ENCODE measurements at regions not wholly inside any gene's neighbourhood (a gene's known extent, or its start where the extent isn't known, plus 50 kb on each side); places are given as distances from the start of the nearest gene placed in this dataset.

- Histone ChIP-seq H3K4me1 (no peaks in the 10 kb centered on the region), H3K27me3 (no peaks in the 10 kb centered on the region), H3K27ac (no peak overlapping the region), H3K4me3 (no peak overlapping the region), H3K9me3 (peaks cover 0 to 22% (median 0%) of the 10 kb centered on the region in 4 donors), H3K36me3 (no peaks in the 10 kb centered on the region)
- no peak for TF ChIP-seq EP300 (IDR thresholded peaks at IDR 0.05)
- TF ChIP-seq, protein P1, sequence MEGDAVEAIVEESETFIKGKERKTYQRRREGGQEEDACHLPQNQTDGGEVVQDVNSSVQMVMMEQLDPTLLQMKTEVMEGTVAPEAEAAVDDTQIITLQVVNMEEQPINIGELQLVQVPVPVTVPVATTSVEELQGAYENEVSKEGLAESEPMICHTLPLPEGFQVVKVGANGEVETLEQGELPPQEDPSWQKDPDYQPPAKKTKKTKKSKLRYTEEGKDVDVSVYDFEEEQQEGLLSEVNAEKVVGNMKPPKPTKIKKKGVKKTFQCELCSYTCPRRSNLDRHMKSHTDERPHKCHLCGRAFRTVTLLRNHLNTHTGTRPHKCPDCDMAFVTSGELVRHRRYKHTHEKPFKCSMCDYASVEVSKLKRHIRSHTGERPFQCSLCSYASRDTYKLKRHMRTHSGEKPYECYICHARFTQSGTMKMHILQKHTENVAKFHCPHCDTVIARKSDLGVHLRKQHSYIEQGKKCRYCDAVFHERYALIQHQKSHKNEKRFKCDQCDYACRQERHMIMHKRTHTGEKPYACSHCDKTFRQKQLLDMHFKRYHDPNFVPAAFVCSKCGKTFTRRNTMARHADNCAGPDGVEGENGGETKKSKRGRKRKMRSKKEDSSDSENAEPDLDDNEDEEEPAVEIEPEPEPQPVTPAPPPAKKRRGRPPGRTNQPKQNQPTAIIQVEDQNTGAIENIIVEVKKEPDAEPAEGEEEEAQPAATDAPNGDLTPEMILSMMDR (IDR thresholded peaks at IDR 0.05), result no peak
- TF ChIP-seq POLR2A (IDR thresholded peaks at IDR 0.05), result no peak
- DNase-seq (ENCODE audit: low spot score in 2 of 2), result no peak
Measured at GRCh38 chr7:88548399-88548798, 211.1 kb upstream of the ZNF804B start.

DNA sequence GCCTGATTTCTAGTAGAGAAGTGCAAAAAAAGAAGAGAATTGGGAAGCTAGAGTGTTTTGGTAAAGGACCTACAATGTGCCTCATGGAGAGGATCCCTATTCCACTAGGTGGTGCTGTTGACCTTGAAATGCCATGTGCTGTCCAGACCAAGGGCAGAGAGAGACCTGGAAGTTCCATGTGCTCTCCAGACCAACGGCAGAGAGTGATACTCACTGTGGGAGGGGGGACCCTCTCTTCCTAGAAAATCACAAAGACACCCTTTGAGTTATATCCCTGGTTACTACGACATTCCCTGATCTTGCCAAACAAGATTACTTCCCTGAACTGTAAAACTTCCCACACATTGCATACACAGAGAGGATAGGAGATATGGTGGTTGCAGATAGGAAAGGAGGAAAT is 212.7 kb upstream of the ZNF804B start:
- WGBS, 2 donors, result 19 to 40% methylated on average over 2 of the region's 2 CpGs
- no peaks in the 10 kb centered on the region for H3K36me3 ChIP-seq
- no peaks in the 10 kb centered on the region for H3K4me1 ChIP-seq
- DNase-seq (ENCODE audit: low spot score in 2 of 2), result peak in 1 of 2 donors; percentile 12
- H3K4me3 ChIP-seq, result no peak overlapping the region
- TF ChIP-seq POLR2A (IDR thresholded peaks at IDR 0.05), result no peak
- TF ChIP-seq, protein P1 (IDR thresholded peaks at IDR 0.05), result peak in 4 of 5 experiments; percentile 18 to 29 (median 29)
- H3K27me3 ChIP-seq, result no peaks in the 10 kb centered on the region
- H3K27ac ChIP-seq, result no peak overlapping the region
- peaks cover 0 to 22% (median 0%) of the 10 kb centered on the region in 4 donors for H3K9me3 ChIP-seq

DNA sequence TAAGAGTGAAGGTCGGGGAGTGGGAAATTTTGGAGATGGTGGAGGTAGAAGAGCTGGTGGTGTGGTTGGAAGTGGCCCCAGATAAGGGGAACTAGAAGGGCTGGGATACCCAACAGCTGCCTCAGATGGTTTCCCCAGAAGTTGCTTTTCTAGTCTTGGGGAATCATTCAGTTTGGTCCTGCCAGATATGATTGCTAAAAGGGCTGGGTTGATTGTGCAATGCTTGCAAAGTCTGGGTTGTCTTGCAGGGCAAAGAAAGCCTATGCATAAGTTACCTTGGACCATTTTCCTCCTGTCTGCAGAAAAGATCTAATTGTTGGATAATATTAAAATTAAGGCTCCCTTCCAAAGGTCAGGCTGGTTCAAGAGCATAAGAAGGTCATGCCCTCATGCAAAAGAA is 213.8 kb upstream of the ZNF804B start:
- no peaks in the 10 kb centered on the region for H3K27me3 ChIP-seq
- 81 to 91% methylated on average over 1 of the region's 1 CpG for WGBS, 2 donors
- H3K4me3 ChIP-seq, result no peak overlapping the region
- no peak overlapping the region for H3K27ac ChIP-seq
- no peaks in the 10 kb centered on the region for H3K4me1 ChIP-seq
- TF ChIP-seq, protein P1 (IDR thresholded peaks at IDR 0.05), result no peak
- no peak for TF ChIP-seq EP300 (IDR thresholded peaks at IDR 0.05)
- no peak for TF ChIP-seq POLR2A (IDR thresholded peaks at IDR 0.05)
- H3K9me3 ChIP-seq, result peaks cover 0 to 22% (median 0%) of the 10 kb centered on the region in 4 donors
- no peaks in the 10 kb centered on the region for H3K36me3 ChIP-seq
- DNase-seq (ENCODE audit: low spot score in 2 of 2), result no peak

DNA sequence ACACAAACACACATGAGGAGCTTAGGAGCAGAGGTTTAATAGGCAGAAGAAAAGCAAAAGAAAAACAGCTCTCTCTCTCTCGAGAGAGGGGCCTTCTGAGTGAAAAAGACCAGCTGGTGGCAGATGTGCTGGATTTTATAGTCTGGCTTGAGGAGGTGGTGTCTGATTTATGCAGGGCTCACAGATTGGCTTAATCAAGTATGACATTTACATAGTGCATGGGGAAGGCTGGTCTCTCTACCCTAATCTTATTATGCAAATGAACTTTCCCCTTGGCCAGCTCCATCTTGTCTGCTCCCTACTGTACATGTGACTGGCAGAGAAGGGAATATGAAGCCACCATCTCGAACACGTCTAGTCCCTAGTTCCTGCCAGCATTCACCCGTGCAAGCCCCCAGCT is 219.5 kb upstream of the ZNF804B start:
- TF ChIP-seq EP300 (IDR thresholded peaks at IDR 0.05) (no peak), POLR2A (IDR thresholded peaks at IDR 0.05) (no peak)
- TF ChIP-seq, protein P1 (IDR thresholded peaks at IDR 0.05), result no peak
- no peaks in the 10 kb centered on the region for H3K36me3 ChIP-seq
- no peaks in the 10 kb centered on the region for H3K27me3 ChIP-seq
- H3K9me3 ChIP-seq, result peaks cover 0 to 19% (median 0%) of the 10 kb centered on the region in 4 donors
- H3K4me3 ChIP-seq, result no peak overlapping the region
- DNase-seq (ENCODE audit: low spot score in 2 of 2), result no peak
- H3K27ac ChIP-seq, result no peak overlapping the region
- H3K4me1 ChIP-seq, result no peaks in the 10 kb centered on the region
- WGBS, 2 donors, result 22 to 24% methylated on average over 4 of the region's 4 CpGs

DNA sequence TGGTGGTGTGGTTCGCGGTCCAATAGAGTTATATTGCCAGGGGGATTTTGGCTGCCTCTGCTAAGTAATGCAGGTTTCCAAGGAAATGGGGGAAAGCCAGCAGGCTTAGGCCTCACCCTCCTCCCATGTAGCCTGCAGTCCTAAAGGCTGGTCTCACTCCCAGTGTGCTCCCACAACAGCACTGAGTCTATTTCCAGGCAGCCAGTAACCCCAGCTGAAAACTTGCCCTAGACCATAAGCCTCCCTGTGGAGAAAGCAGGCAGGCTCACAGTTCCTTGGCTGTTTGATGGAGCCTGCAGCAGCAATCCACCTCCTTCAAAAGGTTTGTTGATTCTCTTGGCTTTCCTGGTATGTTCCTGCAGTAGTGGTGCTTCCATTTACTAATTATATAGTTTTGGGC is 220.0 kb upstream of the ZNF804B start:
- DNase-seq (ENCODE audit: low spot score in 2 of 2), result no peak
- Histone ChIP-seq H3K27ac (no peak overlapping the region), H3K4me3 (no peak overlapping the region), H3K36me3 (no peaks in the 10 kb centered on the region), H3K27me3 (no peaks in the 10 kb centered on the region), H3K9me3 (peaks cover 0 to 17% (median 0%) of the 10 kb centered on the region in 4 donors), H3K4me1 (no peaks in the 10 kb centered on the region)
- TF ChIP-seq EP300 (IDR thresholded peaks at IDR 0.05), result no peak
- TF ChIP-seq POLR2A (IDR thresholded peaks at IDR 0.05), result no peak
- TF ChIP-seq, protein P1 (IDR thresholded peaks at IDR 0.05), result no peak
- 100% methylated on average over 2 of the region's 2 CpGs for WGBS, 2 donors

Data from tibial nerve (tissue), 4 donors.